IMR-90 (cell line): ENCODE measurements at regions not wholly inside any gene's neighbourhood (a gene's known extent, or its start where the extent isn't known, plus 50 kb on each side); places are given as distances from the start of the nearest gene placed in this dataset.
"Not testable (repeated sequence)": the region's sequence is repeated elsewhere in the genome, so short reads cannot be mapped to it uniquely, and the experiment has no call there.

Experiments used
- CEBPB ChIP-seq: IDR thresholded peaks from 2 replicates; pipeline ENCODE4 v1.6.1; 2012; ENCODE audit warnings: low read depth, low read length, improper control_type of control experiment
- FOS ChIP-seq: fragments of 150-350 bp; IDR thresholded peaks from 2 replicates; pipeline ENCODE4 v1.6.1; 2016; ENCODE audit warnings: low read depth, low read length
- MAFK ChIP-seq: IDR thresholded peaks from 2 replicates; pipeline ENCODE4 v1.6.1; 2012; ENCODE audit warnings: low read depth, low read length, improper control_type of control experiment
- MXI1 ChIP-seq: IDR thresholded peaks from 2 replicates; pipeline ENCODE4 v1.6.1; 2012; ENCODE audit warnings: low read depth, mild to moderate bottlenecking, low read length, moderate library complexity, borderline replicate concordance
- NFE2L2 ChIP-seq: fragments of 150-350 bp; IDR thresholded peaks from 2 replicates; pipeline ENCODE4 v1.6.1; 2016; ENCODE audit warnings: low read depth, mild to moderate bottlenecking, low read length
- POLR2A ChIP-seq: IDR thresholded peaks from 2 replicates; pipeline ENCODE4 v1.6.1; 2012; ENCODE audit warnings: mild to moderate bottlenecking, low read depth, low read length
- RCOR1 ChIP-seq: IDR thresholded peaks from 2 replicates; pipeline ENCODE4 v1.6.1; 2012; ENCODE audit warnings: mild to moderate bottlenecking, low read length, improper control_type of control experiment; ENCODE audit not compliant: insufficient replicate concordance
- RFX5 ChIP-seq: IDR thresholded peaks from 2 replicates; pipeline ENCODE4 v1.8.0; 2012; ENCODE audit warnings: low read depth, mild to moderate bottlenecking, low read length, moderate library complexity
- SMC3 ChIP-seq: fragments of 150-350 bp; IDR thresholded peaks from 2 replicates; pipeline ENCODE4 v1.6.1; 2016; ENCODE audit warnings: low read depth, mild to moderate bottlenecking, antibody characterized with exemption, low read length, moderate library complexity
- TF ChIP-seq, protein P1 (sequence below): conservative IDR thresholded peaks from 2 replicates; pipeline ENCODE4 v1.5.1; 2012; ENCODE audit warnings: mild to moderate bottlenecking, low read depth, low read length, improper control_type of control experiment

GRCh38 chr7:25700141-25700540, 451.9 kb upstream of the NFE2L3 start:
- TF ChIP-seq, protein P1, sequence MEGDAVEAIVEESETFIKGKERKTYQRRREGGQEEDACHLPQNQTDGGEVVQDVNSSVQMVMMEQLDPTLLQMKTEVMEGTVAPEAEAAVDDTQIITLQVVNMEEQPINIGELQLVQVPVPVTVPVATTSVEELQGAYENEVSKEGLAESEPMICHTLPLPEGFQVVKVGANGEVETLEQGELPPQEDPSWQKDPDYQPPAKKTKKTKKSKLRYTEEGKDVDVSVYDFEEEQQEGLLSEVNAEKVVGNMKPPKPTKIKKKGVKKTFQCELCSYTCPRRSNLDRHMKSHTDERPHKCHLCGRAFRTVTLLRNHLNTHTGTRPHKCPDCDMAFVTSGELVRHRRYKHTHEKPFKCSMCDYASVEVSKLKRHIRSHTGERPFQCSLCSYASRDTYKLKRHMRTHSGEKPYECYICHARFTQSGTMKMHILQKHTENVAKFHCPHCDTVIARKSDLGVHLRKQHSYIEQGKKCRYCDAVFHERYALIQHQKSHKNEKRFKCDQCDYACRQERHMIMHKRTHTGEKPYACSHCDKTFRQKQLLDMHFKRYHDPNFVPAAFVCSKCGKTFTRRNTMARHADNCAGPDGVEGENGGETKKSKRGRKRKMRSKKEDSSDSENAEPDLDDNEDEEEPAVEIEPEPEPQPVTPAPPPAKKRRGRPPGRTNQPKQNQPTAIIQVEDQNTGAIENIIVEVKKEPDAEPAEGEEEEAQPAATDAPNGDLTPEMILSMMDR = not testable (repeated sequence)
- TF ChIP-seq CEBPB, FOS, MXI1, SMC3, RCOR1, POLR2A, NFE2L2, RFX5, MAFK: not testable (repeated sequence)
